Type B pancreatic cell (in vitro differentiated cells): ENCODE measurements at regions not wholly inside any gene's neighbourhood (a gene's known extent, or its start where the extent isn't known, plus 50 kb on each side); places are given as distances from the start of the nearest gene placed in this dataset.
"Not testable (repeated sequence)": the region's sequence is repeated elsewhere in the genome, so short reads cannot be mapped to it uniquely, and the experiment has no call there.

Experiments
- DNase-seq: peaks from one replicate; pipeline ENCODE4 v3.0.0; 2021; ENCODE audit warnings: mixed read lengths; ENCODE audit not compliant: unreplicated experiment; ENCODE audit errors: extremely low spot score
- H3K27ac Mint-ChIP-seq: 2 replicates; pipeline ENCODE4 v1.8.0; 2021; ENCODE audit warnings: mild to moderate bottlenecking, mixed read lengths
- H3K27me3 Mint-ChIP-seq: 2 replicates; pipeline ENCODE4 v1.8.0; 2021; ENCODE audit warnings: mixed read lengths
- H3K36me3 Mint-ChIP-seq: 2 replicates; pipeline ENCODE4 v1.8.0; 2021; ENCODE audit warnings: mixed read lengths
- H3K4me1 Mint-ChIP-seq: one replicate; pipeline ENCODE4 v1.8.0; 2021; ENCODE audit warnings: mixed read lengths; ENCODE audit not compliant: unreplicated experiment
- H3K4me3 Mint-ChIP-seq: 2 replicates; pipeline ENCODE4 v1.8.0; 2021; ENCODE audit warnings: mild to moderate bottlenecking, mixed read lengths
- H3K9me3 Mint-ChIP-seq: 2 replicates; pipeline ENCODE4 v1.8.0; 2021; ENCODE audit warnings: mixed read lengths
- CTCF ChIP-seq: fragments of 200-600 bp; sonication (generic); conservative IDR thresholded peaks from 2 replicates; pipeline ENCODE4 v1.5.0; 2021; ENCODE audit warnings: antibody characterized with exemption, mild to moderate bottlenecking

DNA sequence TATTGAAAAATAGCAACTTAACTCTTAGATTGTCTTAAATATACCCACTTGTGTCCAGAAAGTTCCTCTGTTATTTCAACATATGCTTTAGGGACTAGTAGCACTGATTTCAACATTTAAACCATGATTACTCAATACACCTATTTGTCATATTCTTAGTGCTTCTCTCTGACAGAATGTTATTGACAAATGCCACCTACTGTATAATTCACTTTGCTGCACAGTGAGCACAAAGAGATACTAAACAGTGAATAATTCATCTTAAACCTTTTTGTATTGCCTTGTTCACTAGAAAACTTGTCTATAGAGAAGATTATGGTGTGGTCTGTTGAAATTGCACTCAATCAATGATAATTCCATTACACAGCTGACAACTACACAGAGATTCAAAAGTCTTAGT, 692.6 kb downstream of the PCDH17 start:
- H3K27ac Mint-ChIP-seq = no peak overlapping the region
- no peak overlapping the region for H3K4me3 Mint-ChIP-seq
- H3K4me1 Mint-ChIP-seq = no peaks in the 10 kb centered on the region
- no peaks in the 10 kb centered on the region for H3K9me3 Mint-ChIP-seq
- DNase-seq = no peak
- no peaks in the 10 kb centered on the region for H3K36me3 Mint-ChIP-seq
- TF ChIP-seq CTCF = no peak
- no peaks in the 10 kb centered on the region for H3K27me3 Mint-ChIP-seq

GRCh38 chr13:58329746-58330145, 698.2 kb downstream of the PCDH17 start:
- TF ChIP-seq CTCF = no peak
- no peak overlapping the region for H3K27ac Mint-ChIP-seq
- no peak overlapping the region for H3K4me3 Mint-ChIP-seq
- peaks cover 5% of the 10 kb centered on the region for H3K4me1 Mint-ChIP-seq
- H3K9me3 Mint-ChIP-seq = no peaks in the 10 kb centered on the region
- no peaks in the 10 kb centered on the region for H3K36me3 Mint-ChIP-seq
- no peak for DNase-seq
- no peaks in the 10 kb centered on the region for H3K27me3 Mint-ChIP-seq

GRCh38 chr13:58340895-58341294, 709.4 kb downstream of the PCDH17 start:
- no peak for TF ChIP-seq CTCF
- DNase-seq = no peak
- Mint-ChIP-seq H3K4me3 (no peak overlapping the region), H3K9me3 (peaks cover 6% of the 10 kb centered on the region), H3K36me3 (no peaks in the 10 kb centered on the region), H3K27me3 (no peaks in the 10 kb centered on the region), H3K27ac (no peak overlapping the region), H3K4me1 (peaks cover 4% of the 10 kb centered on the region)

GRCh38 chr13:58341318-58341717, 709.8 kb downstream of the PCDH17 start:
- Mint-ChIP-seq H3K4me1 (peaks cover 4% of the 10 kb centered on the region), H3K27me3 (no peaks in the 10 kb centered on the region), H3K36me3 (no peaks in the 10 kb centered on the region), H3K4me3 (no peak overlapping the region), H3K9me3 (peaks cover 6% of the 10 kb centered on the region), H3K27ac (no peak overlapping the region)
- TF ChIP-seq CTCF = no peak
- no peak for DNase-seq

- Mint-ChIP-seq H3K4me1 (peaks cover 4% of the 10 kb centered on the region), H3K27ac (no peak overlapping the region), H3K27me3 (no peaks in the 10 kb centered on the region), H3K36me3 (no peaks in the 10 kb centered on the region), H3K9me3 (peaks cover 6% of the 10 kb centered on the region), H3K4me3 (no peak overlapping the region)
- DNase-seq = no peak
- no peak for TF ChIP-seq CTCF
Observed at GRCh38 chr13:58343076-58343475, 711.5 kb downstream of the PCDH17 start.

- not testable (repeated sequence) for H3K4me3 Mint-ChIP-seq, H3K27ac Mint-ChIP-seq, DNase-seq, H3K36me3 Mint-ChIP-seq, H3K9me3 Mint-ChIP-seq, H3K4me1 Mint-ChIP-seq, H3K27me3 Mint-ChIP-seq
Observed at GRCh38 chr13:58352100-58352499, 720.6 kb downstream of the PCDH17 start.
